GM03348 (cell line): ENCODE measurements at regions not wholly inside any gene's neighbourhood (a gene's known extent, or its start where the extent isn't known, plus 50 kb on each side); places are given as distances from the start of the nearest gene placed in this dataset.
A peak's percentile ranks its signal among the peaks of the same experiment; 100 is the strongest.
"Not testable (repeated sequence)": the region's sequence is repeated elsewhere in the genome, so short reads cannot be mapped to it uniquely, and the experiment has no call there.

Experiments used
- DNase-seq: peaks from one replicate; pipeline ENCODE4 v3.0.0; 2012; ENCODE audit warnings: low spot score

DNA sequence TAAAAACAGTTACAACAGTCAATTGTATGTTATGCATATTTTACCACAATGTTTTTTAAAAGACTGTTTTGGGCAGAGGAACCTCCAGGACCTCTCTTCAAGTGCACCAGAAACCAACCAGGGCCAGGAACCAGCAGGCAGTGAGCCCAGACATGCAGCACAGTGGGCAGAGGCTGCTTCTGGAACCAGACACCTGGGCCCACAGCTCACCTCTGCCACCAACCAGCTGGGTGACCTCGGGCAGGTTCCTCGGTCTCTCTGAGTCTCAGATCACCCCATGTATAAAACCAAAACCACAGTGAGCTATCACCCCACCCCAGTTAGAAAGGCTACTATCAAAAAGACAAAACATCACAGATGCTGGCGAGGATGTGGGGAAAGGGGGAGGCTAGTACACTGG, 161.0 kb downstream of the C16orf95 start:
- DNase-seq, result no peak

GRCh38 chr16:87160234-87160636, 157.0 kb downstream of the C16orf95 start:
- no peak for DNase-seq

DNA sequence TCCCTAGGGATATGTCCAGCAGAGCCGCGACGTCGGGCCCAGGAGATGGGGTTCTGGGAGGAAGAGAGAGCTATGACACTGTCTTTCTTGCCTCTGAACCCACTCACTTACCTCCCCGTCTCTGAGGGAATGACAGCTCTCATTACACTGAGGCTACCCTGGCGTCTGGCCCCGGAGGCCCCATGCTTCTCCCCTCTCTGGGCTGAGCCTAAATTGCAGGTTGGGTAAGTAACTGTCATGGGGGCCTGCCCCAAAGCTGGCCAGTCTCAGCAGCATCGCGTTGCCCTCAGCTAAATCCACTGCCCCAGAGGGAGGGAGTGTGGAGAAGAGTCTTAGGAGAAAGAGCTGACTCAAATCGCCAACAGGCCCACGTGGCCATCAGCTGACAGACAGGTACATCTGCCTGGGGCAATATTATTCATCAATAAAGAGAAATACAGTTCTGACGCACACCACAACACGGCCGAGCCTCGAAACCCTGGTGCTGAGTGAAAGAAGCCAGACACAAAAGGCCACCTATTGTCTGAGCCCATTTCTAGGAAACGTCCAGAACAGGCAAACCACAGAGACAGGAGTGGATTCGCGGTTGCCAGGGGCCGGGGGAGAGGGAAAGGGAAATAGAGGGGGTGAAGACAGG, 156.4 kb downstream of the C16orf95 start:
- DNase-seq, result no peak

DNA sequence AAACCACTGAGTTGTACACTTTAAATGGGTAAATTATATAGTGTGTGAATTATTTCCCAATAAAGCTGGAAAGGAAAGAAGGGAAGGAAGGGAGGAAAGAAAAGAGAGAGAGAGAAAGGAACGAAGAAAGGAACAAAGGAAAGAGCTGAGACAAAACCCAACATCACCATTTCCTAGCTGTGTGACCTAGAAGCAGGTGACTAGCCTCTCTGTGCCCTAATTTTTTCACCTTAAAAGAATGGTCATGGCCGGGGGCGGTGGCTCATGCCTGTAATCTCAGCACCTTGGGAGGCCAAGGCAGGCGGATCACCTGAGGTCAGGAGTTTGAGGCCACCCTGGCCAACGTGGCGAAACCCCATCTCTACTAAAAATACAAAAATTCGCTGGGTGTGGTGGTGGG, 155.8 kb downstream of the C16orf95 start:
- not testable (repeated sequence) for DNase-seq

GRCh38 chr16:87161822-87162676, 155.1 kb downstream of the C16orf95 start:
- DNase-seq, result no peak

GRCh38 chr16:87162799-87163198, 154.4 kb downstream of the C16orf95 start:
- DNase-seq, result not testable (repeated sequence)

- no peak for DNase-seq
Measured at GRCh38 chr16:87163637-87164036, 153.6 kb downstream of the C16orf95 start.

DNA sequence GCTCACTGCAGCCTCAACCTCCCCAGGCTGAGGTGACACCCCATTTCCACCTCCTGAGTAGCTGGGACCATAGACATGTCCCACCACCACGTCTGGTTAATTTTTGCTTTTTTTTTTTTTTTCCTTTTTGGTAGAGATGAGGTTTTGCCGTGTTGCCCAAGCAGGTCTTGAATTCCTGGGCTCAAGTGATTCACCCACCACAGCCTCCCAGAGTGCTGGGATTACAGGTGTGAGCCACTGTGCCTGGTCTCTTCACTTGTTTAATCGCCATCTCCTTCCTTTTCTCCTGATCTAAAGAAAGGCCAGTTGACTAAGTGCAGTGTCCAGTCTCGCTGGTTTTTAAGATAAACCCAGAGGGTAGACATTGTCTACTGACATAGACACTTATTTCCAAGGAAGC, 152.0 kb downstream of the C16orf95 start:
- DNase-seq, result no peak

DNA sequence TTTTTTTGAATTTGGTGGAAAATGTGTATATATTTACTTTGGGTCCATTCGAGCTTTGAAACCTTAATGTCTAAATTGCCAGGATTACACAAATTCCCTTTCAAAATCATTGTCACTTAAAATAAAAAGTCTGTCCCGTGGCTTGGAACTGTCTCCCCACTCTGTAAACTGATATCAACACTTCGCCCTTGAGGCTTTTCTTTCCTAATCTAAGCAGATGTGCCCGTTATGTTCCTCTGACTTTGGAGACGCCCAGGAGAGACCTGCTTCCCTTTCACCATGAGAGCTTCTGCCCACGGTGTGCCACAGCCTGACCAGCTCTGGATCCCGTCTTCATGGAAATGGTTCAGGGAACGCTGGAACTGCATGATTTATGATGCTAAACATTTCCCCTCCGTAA, 151.3 kb downstream of the C16orf95 start:
- DNase-seq, result no peak

DNA sequence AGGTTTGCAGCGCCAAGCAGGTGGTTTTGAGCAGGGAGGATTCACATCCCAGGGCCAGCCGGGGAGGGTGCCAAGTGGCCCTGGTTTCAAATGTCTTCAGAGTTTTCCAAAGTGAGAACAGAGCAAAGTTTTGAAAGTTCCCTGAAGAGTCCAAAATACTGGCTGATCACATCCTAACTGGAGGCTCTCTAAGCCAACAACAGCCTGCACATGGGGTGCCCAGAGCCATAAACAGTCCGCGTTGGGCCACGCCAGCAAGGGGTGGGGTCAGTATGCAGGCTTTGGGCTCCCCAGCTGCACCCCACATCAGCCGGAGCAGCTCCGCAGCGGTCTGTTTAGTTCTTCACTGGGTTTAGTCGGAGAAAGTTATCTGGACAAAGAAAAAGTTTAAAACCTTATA, 150.9 kb downstream of the C16orf95 start:
- DNase-seq, result no peak

GRCh38 chr16:87166934-87167333, 150.3 kb downstream of the C16orf95 start:
- no peak for DNase-seq

DNA sequence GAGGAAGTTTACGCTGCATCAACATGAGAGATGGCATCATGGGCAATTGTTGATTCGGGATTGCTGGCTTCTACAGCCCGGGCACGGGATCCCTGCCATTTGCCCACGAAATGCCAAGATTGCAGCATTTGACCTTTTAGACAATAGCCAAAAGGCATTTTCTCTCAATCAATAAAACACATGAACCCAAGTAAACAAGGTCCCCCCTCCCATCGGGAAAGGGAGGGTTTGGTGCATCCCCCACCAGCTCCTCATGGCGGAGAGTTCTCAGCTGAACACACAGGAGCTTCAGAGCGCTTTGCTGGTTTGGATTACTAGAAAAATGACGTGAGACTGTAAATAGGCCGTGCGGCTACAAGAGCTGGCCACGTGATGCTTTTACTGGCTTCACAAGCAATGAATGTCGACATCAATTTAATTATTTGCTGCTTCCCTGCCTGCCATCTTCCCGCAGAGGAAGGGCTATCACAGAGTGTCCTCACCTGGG, 147.6 kb downstream of the C16orf95 start:
- DNase-seq, result no peak

DNA sequence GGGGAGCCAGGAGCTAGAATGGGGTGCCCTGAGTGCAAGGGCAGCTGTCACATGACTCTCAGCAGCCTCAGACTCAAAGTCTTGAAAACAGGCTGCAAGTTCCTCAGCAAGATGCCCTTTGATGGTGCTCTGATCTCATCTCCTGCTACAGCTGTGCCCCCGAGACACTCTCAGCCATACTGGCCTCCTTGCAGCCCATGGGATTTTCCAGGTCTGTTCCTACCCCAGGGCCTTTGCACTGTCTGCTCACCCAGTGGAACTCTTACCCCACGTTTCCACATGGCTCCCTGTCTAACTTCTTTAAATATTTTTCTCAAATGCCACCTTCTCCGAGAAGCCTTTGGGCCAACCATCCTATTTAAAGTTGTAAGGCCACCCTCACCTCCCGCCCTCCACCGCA, 146.9 kb downstream of the C16orf95 start:
- no peak for DNase-seq

DNA sequence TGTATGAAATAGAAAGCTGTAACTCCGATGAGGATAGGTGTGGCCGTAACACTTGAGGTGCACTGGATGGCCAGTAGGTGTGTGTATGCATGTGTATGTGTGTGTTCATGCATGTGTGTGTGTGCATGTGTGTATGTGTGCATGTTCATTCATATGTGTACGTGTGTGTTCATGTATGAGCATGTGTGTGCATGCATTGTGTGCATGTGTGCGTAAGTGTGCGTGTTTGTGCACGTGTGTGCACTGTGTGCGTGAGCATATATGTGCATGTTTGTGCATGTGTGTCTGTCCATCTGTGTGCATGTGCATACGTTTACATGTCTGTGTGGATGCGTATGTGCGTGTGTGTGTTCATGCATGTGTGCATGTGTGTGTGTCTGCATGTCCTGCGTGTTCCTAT, 145.5 kb downstream of the C16orf95 start:
- no peak for DNase-seq

DNA sequence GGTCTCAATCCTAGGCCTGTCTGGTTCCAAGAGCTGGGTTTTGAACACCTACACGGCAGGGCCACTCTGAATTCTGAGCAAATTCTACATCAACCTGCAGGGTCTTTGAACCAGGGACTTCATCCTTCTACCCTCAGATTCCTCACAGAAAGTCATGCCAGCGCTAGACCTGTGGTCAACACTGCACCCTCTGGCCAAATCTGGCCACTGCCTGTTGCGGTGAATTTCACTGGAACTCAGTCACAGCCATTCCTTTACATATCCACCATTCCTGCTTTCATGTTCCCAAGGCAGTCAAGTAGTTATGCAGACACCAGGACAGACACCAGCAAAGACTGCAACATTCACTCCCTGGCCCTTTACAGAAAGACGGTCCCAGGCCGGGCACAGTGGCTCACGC, 144.6 kb downstream of the C16orf95 start:
- no peak for DNase-seq

DNA sequence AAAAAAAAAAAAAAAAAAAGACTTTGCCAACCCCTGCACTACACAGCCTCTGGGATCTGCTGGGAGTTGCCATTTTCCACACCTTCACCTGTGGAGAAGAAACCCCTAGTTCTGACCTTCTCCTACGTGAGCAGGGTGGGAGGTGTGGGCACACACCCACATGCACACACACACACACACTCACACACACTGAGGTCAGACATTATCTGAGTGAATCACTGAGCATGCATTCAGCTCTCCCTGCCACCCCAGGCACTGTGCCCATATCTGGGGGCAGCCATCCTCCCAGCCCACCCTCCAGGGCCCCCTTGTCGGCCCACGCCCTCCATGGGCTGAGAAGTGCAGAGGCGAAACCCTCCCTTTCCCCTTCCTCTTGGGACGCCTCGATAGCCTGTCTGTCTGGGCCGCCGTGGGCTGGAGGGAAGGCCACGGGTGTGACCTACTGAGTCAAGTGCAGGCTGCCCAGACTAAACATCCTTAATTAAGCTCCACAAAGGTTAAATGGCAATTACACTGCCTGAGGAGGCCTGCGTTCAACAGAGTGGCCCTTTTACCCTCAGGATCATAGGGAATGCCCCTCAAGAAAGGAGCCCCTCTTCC, 143.8 kb downstream of the C16orf95 start:
- no peak for DNase-seq

DNA sequence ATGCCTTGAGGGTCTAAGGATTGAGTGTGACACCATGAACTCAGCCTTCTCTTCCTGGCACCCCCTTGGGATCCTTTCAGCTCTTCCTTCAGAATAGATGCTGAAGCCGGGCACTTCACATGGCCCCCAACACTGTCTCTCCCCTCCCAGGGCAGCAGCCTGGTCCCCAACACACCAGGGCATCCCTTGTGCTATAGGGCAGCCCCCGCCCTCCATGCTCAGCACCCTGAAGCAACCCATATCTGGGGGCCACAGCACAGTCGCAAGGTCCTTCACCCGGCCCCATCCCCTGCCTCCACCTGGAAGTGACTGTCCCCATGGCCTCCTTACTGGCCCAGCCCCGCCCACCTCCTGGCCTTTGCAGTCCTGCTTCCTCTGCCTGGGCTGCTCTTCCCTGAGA, 143.1 kb downstream of the C16orf95 start:
- no peak for DNase-seq

- DNase-seq, result no peak
Measured at GRCh38 chr16:87176735-87177134, 140.5 kb downstream of the C16orf95 start.

DNA sequence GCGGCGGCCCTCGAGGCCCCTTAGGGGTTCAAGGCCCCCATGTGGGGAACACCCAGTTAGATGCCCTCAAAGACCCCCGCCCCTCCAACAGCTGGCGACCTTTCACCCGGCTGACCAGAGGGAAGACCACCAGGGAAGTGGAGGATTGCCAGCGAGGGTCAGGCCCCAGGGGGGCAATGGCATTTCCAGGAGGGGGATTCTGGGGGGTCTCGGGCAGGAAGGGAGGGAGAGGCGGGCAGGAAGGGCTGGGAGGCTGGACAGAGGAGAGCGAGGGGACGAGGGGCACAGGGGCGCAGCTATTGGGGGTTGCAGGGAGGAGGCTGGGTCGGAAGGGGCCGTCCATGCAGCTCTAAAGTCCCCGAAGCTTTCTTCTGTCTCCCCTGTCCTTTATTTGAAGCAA, 139.5 kb downstream of the C16orf95 start:
- DNase-seq, result no peak

- DNase-seq, result peak; percentile 51
Measured at GRCh38 chr16:87178177-87178863, 138.9 kb downstream of the C16orf95 start.

- DNase-seq, result peak; percentile 44
Measured at GRCh38 chr16:87178977-87179376, 138.2 kb downstream of the C16orf95 start.

DNA sequence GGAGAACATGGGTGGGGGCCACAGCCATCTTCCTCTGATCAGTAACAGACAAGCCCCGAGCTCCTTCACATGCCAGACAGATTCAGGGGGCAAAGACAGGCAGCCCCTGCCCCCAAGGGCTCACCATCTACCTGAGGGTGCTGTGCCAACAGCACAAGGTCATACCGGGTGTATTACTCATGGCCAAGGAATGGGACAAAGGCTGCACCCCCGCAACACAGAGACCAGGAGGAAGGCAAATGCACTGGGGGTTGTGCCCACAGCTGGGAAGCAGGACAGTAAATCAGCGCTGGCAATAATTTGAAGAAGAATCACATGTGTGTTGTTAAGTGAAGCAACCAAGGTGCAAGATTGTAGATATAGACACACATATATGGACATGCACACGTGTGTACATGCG, 137.1 kb downstream of the C16orf95 start:
- no peak for DNase-seq

DNA sequence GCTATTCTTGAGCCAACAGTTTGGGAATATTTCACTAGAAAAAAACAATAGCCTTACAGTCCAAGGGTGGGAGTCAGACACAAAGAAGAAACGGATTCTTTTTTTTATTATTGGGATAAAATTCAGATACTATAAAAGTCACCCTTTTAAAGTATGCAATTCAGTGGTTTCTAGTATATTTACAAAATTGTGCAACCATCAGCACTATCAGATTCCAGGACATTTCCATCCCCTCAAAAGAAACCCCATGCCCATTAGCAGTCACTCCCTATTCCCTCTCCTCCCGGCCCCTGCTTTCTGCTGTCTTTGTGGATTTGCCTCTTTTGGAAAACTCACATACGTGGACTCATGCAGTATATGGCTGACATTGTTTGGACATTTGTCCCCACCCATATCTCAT, 134.4 kb downstream of the C16orf95 start:
- DNase-seq, result no peak
